H1 (cell line): ENCODE measurements at regions not wholly inside any gene's neighbourhood (a gene's known extent, or its start where the extent isn't known, plus 50 kb on each side); places are given as distances from the start of the nearest gene placed in this dataset.

Experiments used
- CTCF ChIA-PET: fragments of 300-600 bp; sonication (Branson Sonifier 250); formaldehyde crosslinking; loops from one replicate; lab custom pipeline; 2021; ENCODE audit not compliant: partially characterized antibody; lab: Charles Lee
- POLR2A ChIA-PET: fragments of 300-600 bp; sonication (Branson Sonifier 250); formaldehyde crosslinking; loops from one replicate; lab custom pipeline; 2021; ENCODE audit warnings: inconsistent platforms; ENCODE audit not compliant: partially characterized antibody; lab: Charles Lee
- DNase-seq, 2 experiments: peaks; one replicate each; pipeline versions ENCODE4 v3.0.0 to v3.0.0-alpha.2; 2010 to 2022; ENCODE audit warnings: low spot score in 2 of 2, low read depth in 1 of 2, mixed read lengths in 1 of 2
- FAIRE-seq: peaks from 2 replicates; lab custom pipeline; 2011; peaks lifted over from hg19 to GRCh38; lab: Jason Lieb, UNC
- H2AFZ ChIP-seq: 2 replicates; pipeline ENCODE4 v1.8.1; 2012; ENCODE audit warnings: low read length, inconsistent platforms
- H2AK5ac ChIP-seq: 2 replicates; pipeline ENCODE4 v1.6.1; 2013; ENCODE audit warnings: low read depth, low read length
- H2BK120ac ChIP-seq: replicated peaks from 2 replicates; pipeline ENCODE3; 2013; ENCODE audit warnings: low read depth, low read length, inconsistent platforms
- H2BK12ac ChIP-seq: 2 replicates; pipeline ENCODE4 v1.6.1; 2013; ENCODE audit warnings: low read depth, low read length
- H2BK15ac ChIP-seq: 2 replicates; pipeline ENCODE4 v1.6.1; 2013; ENCODE audit warnings: low read length
- H2BK20ac ChIP-seq: 2 replicates; pipeline ENCODE4 v1.6.1; 2013; ENCODE audit warnings: low read length
- H2BK5ac ChIP-seq: 2 replicates; pipeline ENCODE4 v1.6.1; 2013; ENCODE audit warnings: low read depth, low read length
- H3K14ac ChIP-seq: 2 replicates; pipeline ENCODE4 v1.6.1; 2013; ENCODE audit warnings: inconsistent platforms; ENCODE audit not compliant: insufficient read length
- H3K18ac ChIP-seq: 2 replicates; pipeline ENCODE4 v1.6.1; 2013; ENCODE audit warnings: low read length; ENCODE audit errors: extremely low read depth
- H3K23ac ChIP-seq: 2 replicates; pipeline ENCODE4 v1.6.1; 2013; ENCODE audit warnings: inconsistent platforms; ENCODE audit not compliant: insufficient read length
- H3K23me2 ChIP-seq: 2 replicates; pipeline ENCODE4 v1.6.1; 2013; ENCODE audit warnings: low read depth, low read length
- H3K27ac ChIP-seq: 2 replicates; pipeline ENCODE4 v1.6.1; 2011; ENCODE audit warnings: low read depth, low read length, inconsistent platforms
- H3K27me3 ChIP-seq, 4 experiments: replicated peaks in 1 of 4; 1 replicate in 1 of 4; 2 replicates in 3 of 4; pipeline versions ENCODE4 v1.6.1 to v1.8.1; 2011 to 2013; ENCODE audit warnings: low read length in 3 of 4, mild to moderate bottlenecking in 3 of 4, inconsistent platforms in 2 of 4, mixed read lengths in 2 of 4, moderate library complexity in 1 of 4; ENCODE audit not compliant: control insufficient read depth in 3 of 4, insufficient read depth in 3 of 4; ENCODE audit errors: extremely low read depth in 1 of 4
- H3K36me3 ChIP-seq, 4 experiments: 2 replicates each; pipeline versions ENCODE4 v1.6.1 to v1.8.1; 2011 to 2013; ENCODE audit warnings: mild to moderate bottlenecking in 4 of 4, low read length in 3 of 4, moderate library complexity in 2 of 4, control low read depth in 1 of 4, inconsistent platforms in 1 of 4; ENCODE audit not compliant: insufficient read depth in 4 of 4, control insufficient read depth in 2 of 4
- H3K4ac ChIP-seq: replicated peaks from 2 replicates; pipeline ENCODE3; 2013; ENCODE audit warnings: low read length, low read depth, mixed read lengths, inconsistent platforms; ENCODE audit not compliant: insufficient read length
- H3K4me1 ChIP-seq, 4 experiments: replicated peaks in 1 of 4; 1 replicate in 1 of 4; 2 replicates in 3 of 4; pipeline versions ENCODE4 v1.6.1 to v1.8.1; 2011 to 2013; ENCODE audit warnings: low read length in 3 of 4, inconsistent platforms in 2 of 4, mixed read lengths in 1 of 4; ENCODE audit not compliant: insufficient read depth in 4 of 4, control insufficient read depth in 3 of 4
- H3K4me2 ChIP-seq, 2 experiments: 2 replicates each; pipeline versions ENCODE4 v1.6.1 to v1.8.1; 2011 to 2013; ENCODE audit warnings: low read depth in 2 of 2, low read length in 2 of 2, control low read depth in 1 of 2, inconsistent platforms in 1 of 2, mild to moderate bottlenecking in 1 of 2; ENCODE audit not compliant: insufficient read depth in 1 of 2
- H3K4me3 ChIP-seq, 4 experiments: fragments of 200-600, 300-600 bp in 1 of 4; sonication (generic), shearing (Covaris generic), sonication (Bioruptor Twin) in 1 of 4; 2 replicates each; pipeline versions ENCODE4 v1.5.1 to v1.8.1; 2011 to 2016; ENCODE audit warnings: low read length in 4 of 4, low read depth in 3 of 4, control low read depth in 2 of 4, inconsistent platforms in 2 of 4, mild to moderate bottlenecking in 2 of 4, mixed read lengths in 1 of 4, moderate library complexity in 1 of 4; ENCODE audit not compliant: insufficient read depth in 2 of 4; ENCODE audit errors: extremely low read depth in 1 of 4
- H3K56ac ChIP-seq: replicated peaks from 2 replicates; pipeline ENCODE3; 2013; ENCODE audit warnings: low read depth, mild to moderate bottlenecking, mixed read lengths, low read length, inconsistent platforms; ENCODE audit not compliant: insufficient read length
- H3K79me1 ChIP-seq: 2 replicates; pipeline ENCODE4 v1.6.1; 2013; ENCODE audit warnings: low read depth, low read length, control low read depth
- H3K79me2 ChIP-seq, 2 experiments: 2 replicates each; pipeline versions ENCODE4 v1.6.1 to v1.8.1; 2012 to 2013; ENCODE audit warnings: low read length in 2 of 2, mild to moderate bottlenecking in 2 of 2, inconsistent platforms in 1 of 2; ENCODE audit not compliant: insufficient read depth in 2 of 2, control insufficient read depth in 1 of 2
- H3K9ac ChIP-seq, 4 experiments: replicated peaks in 1 of 4; 1 replicate in 1 of 4; 2 replicates in 3 of 4; pipeline versions ENCODE4 v1.6.1 to v1.8.1; 2011 to 2013; ENCODE audit warnings: low read depth in 3 of 4, low read length in 3 of 4, control low read depth in 2 of 4, mild to moderate bottlenecking in 2 of 4, moderate library complexity in 2 of 4, inconsistent platforms in 1 of 4; ENCODE audit errors: extremely low read depth in 1 of 4
- H3K9me3 ChIP-seq, 2 experiments: 2 replicates each; pipeline versions ENCODE4 v1.6.1 to v1.8.1; 2012 to 2013; ENCODE audit warnings: mild to moderate bottlenecking in 2 of 2, moderate library complexity in 2 of 2, control low read depth in 1 of 2, inconsistent platforms in 1 of 2, low read depth in 1 of 2, low read length in 1 of 2, mixed read lengths in 1 of 2; ENCODE audit not compliant: insufficient read depth in 2 of 2
- H4K20me1 ChIP-seq, 2 experiments: replicated peaks in 1 of 2; 2 replicates each; pipeline versions ENCODE3 to v1.8.1; 2011 to 2013; ENCODE audit warnings: inconsistent platforms in 2 of 2, low read length in 2 of 2, mild to moderate bottlenecking in 1 of 2; ENCODE audit not compliant: insufficient read depth in 2 of 2, control insufficient read depth in 1 of 2
- H4K5ac ChIP-seq: 2 replicates; pipeline ENCODE4 v1.6.1; 2013; ENCODE audit warnings: low read length, low read depth, mixed read lengths, inconsistent platforms; ENCODE audit not compliant: insufficient read length
- H4K8ac ChIP-seq: 2 replicates; pipeline ENCODE4 v1.8.0; 2013; ENCODE audit warnings: mild to moderate bottlenecking, moderate library complexity, low read length, inconsistent platforms; ENCODE audit not compliant: insufficient read depth; ENCODE audit errors: extremely low read depth
- H4K91ac ChIP-seq: replicated peaks from 2 replicates; pipeline ENCODE3; 2013; ENCODE audit warnings: low read length, mixed read lengths, inconsistent platforms; ENCODE audit not compliant: insufficient read length
- KDM1A ChIP-seq: fragments of 200-600, 300-600 bp; sonication (generic); IDR thresholded peaks from 2 replicates; pipeline ENCODE4 v1.7.1; 2016; ENCODE audit warnings: mild to moderate bottlenecking, low read length, borderline replicate concordance
- SP4 ChIP-seq: IDR thresholded peaks from 2 replicates; pipeline ENCODE4 v1.6.1; 2012; ENCODE audit warnings: low read length, inconsistent platforms
- WGBS, 2 experiments: shearing (Covaris generic) in 1 of 2; methylation state at CpG; one replicate each; pipeline versions ENCODE4 v1.1.6 to v1.1.7; 2013 to 2015; ENCODE audit warnings: low lambda C conversion rate in 2 of 2, mixed read lengths in 2 of 2, inconsistent platforms in 1 of 2, low coverage in 1 of 2, missing lambda C conversion rate in 1 of 2; ENCODE audit not compliant: insufficient replicate concordance in 2 of 2, insufficient coverage in 1 of 2, insufficient read length in 1 of 2; ENCODE audit errors: extremely low coverage in 1 of 2, missing lambda C conversion rate in 1 of 2; 5-methylcytosine and 5-hydroxymethylcytosine counted together
- TF ChIP-seq, protein P1 (sequence below): IDR thresholded peaks from 2 replicates; pipeline ENCODE4 v1.6.1; 2012; ENCODE audit warnings: inconsistent platforms

DNA sequence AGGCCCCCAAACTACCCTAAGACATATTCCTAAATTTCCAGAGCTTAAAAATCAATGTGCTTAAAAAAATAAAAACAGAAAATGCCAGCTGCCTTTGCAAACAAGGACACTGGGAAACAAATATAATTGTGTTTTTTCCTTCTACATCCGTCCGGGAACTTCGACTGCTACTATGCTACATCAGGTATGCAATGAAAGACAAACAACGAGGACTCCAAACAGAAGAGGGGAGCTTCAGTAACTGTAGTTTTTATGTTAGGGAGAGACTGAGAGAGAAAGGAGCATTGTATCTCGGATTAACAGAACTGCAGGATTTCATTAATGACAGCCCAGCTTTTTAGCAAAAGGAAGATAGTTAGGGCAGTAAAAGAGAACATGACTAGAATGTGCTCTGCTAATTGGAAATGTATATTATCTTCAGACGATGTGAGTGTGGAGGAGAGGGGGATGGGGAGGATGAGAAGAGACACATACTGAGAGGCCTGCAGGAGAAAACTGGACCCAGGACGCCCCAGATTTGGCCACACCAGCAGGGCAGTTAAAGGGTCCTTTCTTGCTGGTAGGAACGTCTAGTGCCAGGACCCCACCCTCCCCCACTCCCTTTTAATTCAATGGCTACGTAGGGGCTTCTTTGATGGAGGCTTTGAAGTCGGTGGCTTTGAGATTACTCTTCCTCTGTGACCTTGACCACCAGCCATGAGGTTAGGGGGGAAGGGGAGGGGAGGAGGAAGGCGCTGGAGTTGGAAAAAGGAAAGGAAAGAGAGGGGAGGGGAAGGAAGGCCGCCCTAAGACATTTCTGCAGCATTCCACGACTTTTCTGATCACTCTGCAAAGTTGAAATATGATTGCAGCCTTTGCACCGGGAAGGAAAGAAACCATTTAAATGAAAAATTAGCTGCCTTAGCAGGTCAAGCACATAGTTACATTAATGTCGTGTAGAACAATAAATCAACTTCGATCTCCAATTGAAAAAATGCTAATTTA lies 187.1 kb downstream of the BLID start:
- Histone ChIP-seq H2BK15ac (no peak overlapping the region), H3K18ac (no peak overlapping the region; the same call in 1 of the 2 replicates)
- TF ChIP-seq KDM1A (no peak), SP4 (no peak)
- TF ChIP-seq, protein P1, sequence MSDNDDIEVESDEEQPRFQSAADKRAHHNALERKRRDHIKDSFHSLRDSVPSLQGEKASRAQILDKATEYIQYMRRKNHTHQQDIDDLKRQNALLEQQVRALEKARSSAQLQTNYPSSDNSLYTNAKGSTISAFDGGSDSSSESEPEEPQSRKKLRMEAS = peak; percentile 60
- TF ChIP-seq, all 59 proteins: peak for 1
- Histone ChIP-seq H2BK5ac (no peak overlapping the region), H2BK20ac (peak overlapping the region; percentile 40), H2AK5ac (no peak overlapping the region), H2BK12ac (no peak overlapping the region), H3K79me1 (no peaks in the 10 kb centered on the region), H4K8ac (no peak overlapping the region), H3K36me3 (no peaks in the 10 kb centered on the region), H3K4me1 (peaks cover 7 to 18% (median 11%) of the 10 kb centered on the region in 4 experiments; a peak in 5 of 7 replicates), H3K27ac (no peak overlapping the region), H3K23me2 (peaks cover 7% of the 10 kb centered on the region), H3K14ac (no peak overlapping the region), H3K9me3 (no peaks in the 10 kb centered on the region), H3K79me2 (no peaks in the 10 kb centered on the region), H3K27me3 (no peaks in the 10 kb centered on the region; a peak in 1 of 7 replicates), H2AFZ (peak overlapping the region; percentile 83; the same call in 1 of the 2 replicates), H3K9ac (no peak overlapping the region), H4K20me1 (no peaks in the 10 kb centered on the region), H3K4ac (no peak overlapping the region), H4K91ac (no peak overlapping the region), H3K4me2 (peak overlapping the region; percentile 73 to 90), H2BK120ac (no peak overlapping the region), H3K56ac (no peak overlapping the region), H3K4me3 (peak overlapping the region; percentile 3 to 61 (median 28); a peak in 6 of 8 replicates), H4K5ac (no peak overlapping the region), H3K23ac (no peak overlapping the region)
- DNase-seq = peak in 1 of 2 experiments; percentile 48
- CTCF ChIA-PET = interaction anchor here (0.7 to 1.6 kb wide), 4 partner anchors 9 to 275 kb away, joined by 3 to 6 read pairs (median 4); no protein-coding TSS in a partner anchor
- POLR2A ChIA-PET = interaction anchor here (2.2 kb wide), 1 partner anchor 206 kb away, joined by 4 read pairs; no protein-coding TSS in a partner anchor
- no peak for FAIRE-seq
- 28% methylated on average over 16 of the region's 16 CpGs; no CpG with 5 or more reads in 1 of the 2 experiments for WGBS, 2 experiments
